ENCODE measurements at regions not wholly inside any gene's neighbourhood (a gene's known extent, or its start where the extent isn't known, plus 50 kb on each side); places are given as distances from the start of the nearest gene placed in this dataset.

DNA sequence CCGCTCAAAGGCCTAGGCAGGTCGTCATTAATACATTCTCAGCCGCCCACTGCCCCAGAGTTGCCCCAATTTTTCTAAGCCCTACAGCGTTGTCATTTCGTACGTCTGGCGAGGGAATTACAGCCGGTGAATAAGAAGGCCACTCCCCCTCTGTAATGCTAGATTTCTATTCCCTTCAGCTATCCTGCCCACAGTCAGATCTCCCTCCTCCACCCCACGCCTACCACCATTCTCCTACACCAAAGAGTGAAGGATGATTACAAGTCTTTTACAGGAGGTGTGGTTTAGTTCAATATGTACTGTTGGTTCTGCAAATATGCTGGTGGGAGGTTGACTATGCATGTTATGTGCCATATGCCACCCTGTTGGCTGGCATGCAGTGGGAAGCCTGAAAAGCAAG lies 83.7 kb upstream of the SMIM15 start:
- H3K79me2 ChIP-seq (ENCODE audit: control insufficient read depth, insufficient read depth, low read length) = no peaks in the 10 kb centered on the region
- WGBS (ENCODE audit: insufficient coverage, low coverage, missing lambda C conversion rate) = 4% methylated on average over 9 of the region's 9 CpGs
- DNase-seq (ENCODE audit: extremely low read depth in 1 of 4, low spot score in 3 of 4) (no peak), FAIRE-seq (no peak), ATAC-seq (no peak)
- no peaks in the 10 kb centered on the region for H3K9me1 ChIP-seq (ENCODE audit: control insufficient read depth, insufficient read depth, low read length)
- no peaks in the 10 kb centered on the region for H3K27me3 ChIP-seq (ENCODE audit: control insufficient read depth in 2 of 2, insufficient read depth in 2 of 2, low read length in 2 of 2)
- no peak overlapping the region for H3K4me3 ChIP-seq
- no peaks in the 10 kb centered on the region for H4K20me1 ChIP-seq (replicated peaks; ENCODE audit: control insufficient read depth, insufficient read depth, low read length)
- no peaks in the 10 kb centered on the region for H3K36me3 ChIP-seq (ENCODE audit: control insufficient read depth, insufficient read depth, low read length)
- intact Hi-C loops (cut with micrococcal nuclease) = no loop called here
- no peak overlapping the region for H2AFZ ChIP-seq (ENCODE audit: low read depth, low read length)
- BruUV-seq (replicated peaks) = no TSS peak
- H3K27ac ChIP-seq (ENCODE audit: extremely low read depth, low read depth, low read length) = no peak overlapping the region
- no peaks in the 10 kb centered on the region for H3K9me3 ChIP-seq (replicated peaks; ENCODE audit: control insufficient read depth, insufficient read depth, low read depth, low read length)
- H3K4me2 ChIP-seq (ENCODE audit: insufficient read depth, low read length) = no peak overlapping the region
- CTCF ChIA-PET (ENCODE audit: low intra/inter-chr PET ratio) = no interaction called here
- in situ Hi-C loops (cut with MboI) = no loop called here
- no peak overlapping the region for H3K9ac ChIP-seq (ENCODE audit: insufficient read depth in 1 of 2, low read depth in 2 of 2, low read length in 2 of 2)
- POLR2A ChIA-PET = interaction anchor here (0.8 kb wide), 1 partner anchor 192 kb away, joined by 3 read pairs; no protein-coding TSS in a partner anchor
- no peaks in the 10 kb centered on the region for H3K4me1 ChIP-seq (replicated peaks in 1 of 2; ENCODE audit: control insufficient read depth in 2 of 2, insufficient read depth in 2 of 2, low read length in 2 of 2)
- TF ChIP-seq ZNF24 (IDR thresholded peaks at IDR 0.05) (no peak), NR0B1 (IDR thresholded peaks at IDR 0.05; ENCODE audit: partially characterized antibody) (no peak), MAX (CRISPR knock-in tag; IDR thresholded peaks at IDR 0.05) (no peak), RFX1 (IDR thresholded peaks at IDR 0.05) (no peak), CCNT2 (IDR thresholded peaks at IDR 0.05; ENCODE audit: borderline replicate concordance, extremely low read depth, insufficient read length, low read depth, low read length) (no peak), CHD7 (IDR thresholded peaks at IDR 0.05; ENCODE audit: low read depth, low read length) (no peak), BCL6 (CRISPR knock-in tag; IDR thresholded peaks at IDR 0.05) (no peak), CEBPG (CRISPR knock-in tag; IDR thresholded peaks at IDR 0.05) (no peak), CEBPG (tag; conservative IDR thresholded peaks at IDR 0.05 in 1 of 2, IDR thresholded peaks at IDR 0.05 in 1 of 2) (no peak)
- TF ChIP-seq, protein P1, sequence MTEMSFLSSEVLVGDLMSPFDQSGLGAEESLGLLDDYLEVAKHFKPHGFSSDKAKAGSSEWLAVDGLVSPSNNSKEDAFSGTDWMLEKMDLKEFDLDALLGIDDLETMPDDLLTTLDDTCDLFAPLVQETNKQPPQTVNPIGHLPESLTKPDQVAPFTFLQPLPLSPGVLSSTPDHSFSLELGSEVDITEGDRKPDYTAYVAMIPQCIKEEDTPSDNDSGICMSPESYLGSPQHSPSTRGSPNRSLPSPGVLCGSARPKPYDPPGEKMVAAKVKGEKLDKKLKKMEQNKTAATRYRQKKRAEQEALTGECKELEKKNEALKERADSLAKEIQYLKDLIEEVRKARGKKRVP (CRISPR knock-in tag; IDR thresholded peaks at IDR 0.05) = no peak

All from K562 (cell line).